OCI-LY1 (cell line): ENCODE measurements at regions not wholly inside any gene's neighbourhood (a gene's known extent, or its start where the extent isn't known, plus 50 kb on each side); places are given as distances from the start of the nearest gene placed in this dataset.

Experiments
- H2AFZ ChIP-seq: fragments of 200-600 bp; sonication (generic), shearing (Covaris generic); 2 replicates; pipeline ENCODE4 v1.6.0; 2014; ENCODE audit warnings: antibody characterized with exemption, mild to moderate bottlenecking, low read length
- H3F3A ChIP-seq: fragments of 200-600 bp; sonication (generic), shearing (Covaris generic); 2 replicates; pipeline ENCODE4 v1.6.0; 2014; ENCODE audit warnings: mild to moderate bottlenecking, antibody characterized with exemption, low read length, moderate library complexity; ENCODE audit not compliant: insufficient read depth
- H3K27ac ChIP-seq: fragments of 200-600 bp; sonication (generic); 2 replicates; pipeline ENCODE4 v1.5.1; 2014; ENCODE audit warnings: low read length, mixed run types, mild to moderate bottlenecking, low read depth; ENCODE audit not compliant: poor library complexity, severe bottlenecking
- H3K27me3 ChIP-seq: fragments of 200-600 bp; sonication (generic); 2 replicates; pipeline ENCODE4 v1.6.0; 2014; ENCODE audit warnings: antibody characterized with exemption, mild to moderate bottlenecking, low read length, moderate library complexity; ENCODE audit not compliant: insufficient read depth
- H3K36me3 ChIP-seq: fragments of 200-600 bp; sonication (generic); 2 replicates; pipeline ENCODE4 v1.6.1; 2014; ENCODE audit warnings: mild to moderate bottlenecking, antibody characterized with exemption, low read length, moderate library complexity, mixed read lengths; ENCODE audit not compliant: insufficient read depth
- H3K4me1 ChIP-seq: fragments of 200-600 bp; sonication (generic); 2 replicates; pipeline ENCODE4 v1.5.1; 2014; ENCODE audit warnings: mild to moderate bottlenecking, low read length, moderate library complexity; ENCODE audit not compliant: insufficient read depth, severe bottlenecking
- H3K4me2 ChIP-seq: fragments of 200-600 bp; sonication (generic), shearing (Covaris generic); 2 replicates; pipeline ENCODE4 v1.6.1; 2014; ENCODE audit warnings: low read length
- H3K4me3 ChIP-seq: fragments of 200-600 bp; sonication (generic); 2 replicates; pipeline ENCODE4 v1.5.1; 2014; ENCODE audit warnings: low read length, low read depth, mild to moderate bottlenecking, mixed read lengths; ENCODE audit not compliant: poor library complexity, severe bottlenecking
- H3K79me2 ChIP-seq: fragments of 200-600 bp; shearing (Covaris generic); 2 replicates; pipeline ENCODE4 v1.6.1; 2016; ENCODE audit warnings: mixed run types, low read length, mixed read lengths; ENCODE audit not compliant: insufficient read depth
- H3K9ac ChIP-seq: fragments of 200-600 bp; sonication (generic), shearing (Covaris generic); 2 replicates; pipeline ENCODE4 v1.6.1; 2014; ENCODE audit warnings: mild to moderate bottlenecking, low read length, mixed read lengths
- H3K9me2 ChIP-seq: fragments of 200-600 bp; sonication (generic), shearing (Covaris generic); 2 replicates; pipeline ENCODE4 v1.6.1; 2014; ENCODE audit warnings: low read depth, mild to moderate bottlenecking, low read length, mixed read lengths
- H3K9me3 ChIP-seq: fragments of 200-600 bp; shearing (Covaris generic); 2 replicates; pipeline ENCODE4 v1.6.1; 2014; ENCODE audit warnings: low read length, mixed read lengths
- H4K20me1 ChIP-seq: fragments of 200-600 bp; sonication (generic), shearing (Covaris generic); 2 replicates; pipeline ENCODE4 v1.6.0; 2016; ENCODE audit warnings: mild to moderate bottlenecking, low read length; ENCODE audit not compliant: insufficient read depth
- EZH2 ChIP-seq: fragments of 200-600 bp; sonication (generic), shearing (Covaris generic); IDR thresholded peaks from 2 replicates; pipeline ENCODE4 v1.8.0; 2017; ENCODE audit warnings: borderline replicate concordance, mixed run types, mild to moderate bottlenecking, antibody characterized with exemption, low read length, moderate library complexity, mixed read lengths
- TF ChIP-seq, protein P1 (sequence below): fragments of 200-600 bp; sonication (generic), shearing (Covaris generic); IDR thresholded peaks from 2 replicates; pipeline ENCODE4 v1.5.1; 2017; ENCODE audit warnings: mild to moderate bottlenecking, antibody characterized with exemption, low read length, moderate library complexity, mixed read lengths

GRCh38 chr16:8204769-8205168 lies 385.5 kb downstream of the TMEM114 start:
- no peaks in the 10 kb centered on the region for H4K20me1 ChIP-seq
- H3K4me1 ChIP-seq = no peaks in the 10 kb centered on the region
- no peak overlapping the region for H3K9ac ChIP-seq
- H3F3A ChIP-seq = no peaks in the 10 kb centered on the region
- no peak overlapping the region for H3K4me3 ChIP-seq
- TF ChIP-seq, protein P1, sequence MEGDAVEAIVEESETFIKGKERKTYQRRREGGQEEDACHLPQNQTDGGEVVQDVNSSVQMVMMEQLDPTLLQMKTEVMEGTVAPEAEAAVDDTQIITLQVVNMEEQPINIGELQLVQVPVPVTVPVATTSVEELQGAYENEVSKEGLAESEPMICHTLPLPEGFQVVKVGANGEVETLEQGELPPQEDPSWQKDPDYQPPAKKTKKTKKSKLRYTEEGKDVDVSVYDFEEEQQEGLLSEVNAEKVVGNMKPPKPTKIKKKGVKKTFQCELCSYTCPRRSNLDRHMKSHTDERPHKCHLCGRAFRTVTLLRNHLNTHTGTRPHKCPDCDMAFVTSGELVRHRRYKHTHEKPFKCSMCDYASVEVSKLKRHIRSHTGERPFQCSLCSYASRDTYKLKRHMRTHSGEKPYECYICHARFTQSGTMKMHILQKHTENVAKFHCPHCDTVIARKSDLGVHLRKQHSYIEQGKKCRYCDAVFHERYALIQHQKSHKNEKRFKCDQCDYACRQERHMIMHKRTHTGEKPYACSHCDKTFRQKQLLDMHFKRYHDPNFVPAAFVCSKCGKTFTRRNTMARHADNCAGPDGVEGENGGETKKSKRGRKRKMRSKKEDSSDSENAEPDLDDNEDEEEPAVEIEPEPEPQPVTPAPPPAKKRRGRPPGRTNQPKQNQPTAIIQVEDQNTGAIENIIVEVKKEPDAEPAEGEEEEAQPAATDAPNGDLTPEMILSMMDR = no peak
- TF ChIP-seq EZH2 = no peak
- H3K4me2 ChIP-seq = no peak overlapping the region
- H3K27me3 ChIP-seq = no peaks in the 10 kb centered on the region
- H2AFZ ChIP-seq = no peak overlapping the region
- no peaks in the 10 kb centered on the region for H3K79me2 ChIP-seq
- H3K9me3 ChIP-seq = no peaks in the 10 kb centered on the region
- H3K27ac ChIP-seq = no peak overlapping the region
- no peaks in the 10 kb centered on the region for H3K36me3 ChIP-seq
- no peaks in the 10 kb centered on the region for H3K9me2 ChIP-seq

- Histone ChIP-seq H3K79me2 (no peaks in the 10 kb centered on the region), H3K9ac (no peak overlapping the region), H4K20me1 (no peaks in the 10 kb centered on the region), H3K27ac (no peak overlapping the region), H3F3A (no peaks in the 10 kb centered on the region), H3K9me2 (no peaks in the 10 kb centered on the region), H2AFZ (no peak overlapping the region), H3K9me3 (no peaks in the 10 kb centered on the region), H3K27me3 (no peaks in the 10 kb centered on the region), H3K36me3 (no peaks in the 10 kb centered on the region), H3K4me2 (no peak overlapping the region), H3K4me3 (no peak overlapping the region), H3K4me1 (no peaks in the 10 kb centered on the region)
- TF ChIP-seq EZH2 = no peak
- TF ChIP-seq, protein P1 = no peak
Observed at GRCh38 chr16:8204096-8204495, 386.2 kb downstream of the TMEM114 start.

DNA sequence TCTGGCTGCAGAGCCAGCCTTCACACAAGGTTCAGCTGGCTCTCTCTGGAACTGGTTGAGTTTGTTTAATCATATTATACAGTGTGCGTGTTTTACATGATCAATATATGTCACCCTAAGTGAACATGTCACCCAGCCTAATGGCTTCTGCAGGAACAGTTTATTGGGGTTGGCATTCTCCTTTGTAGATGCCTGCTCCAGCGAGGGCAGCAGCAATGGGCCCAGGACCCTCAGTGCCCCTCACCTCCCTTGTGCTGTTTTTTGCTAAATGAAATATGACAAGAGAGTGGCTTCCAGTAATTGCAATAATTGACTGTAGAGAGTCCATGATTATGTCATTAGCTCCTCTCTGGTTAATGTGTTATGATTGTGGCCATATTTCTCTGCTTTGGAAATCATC lies 387.2 kb downstream of the TMEM114 start:
- Histone ChIP-seq H2AFZ (no peak overlapping the region), H3K9ac (no peak overlapping the region), H3K9me2 (no peaks in the 10 kb centered on the region), H4K20me1 (no peaks in the 10 kb centered on the region), H3K27ac (no peak overlapping the region), H3K4me3 (no peak overlapping the region), H3K27me3 (no peaks in the 10 kb centered on the region), H3K4me2 (no peak overlapping the region), H3K36me3 (no peaks in the 10 kb centered on the region), H3K9me3 (no peaks in the 10 kb centered on the region), H3K4me1 (no peaks in the 10 kb centered on the region), H3F3A (no peaks in the 10 kb centered on the region), H3K79me2 (no peaks in the 10 kb centered on the region)
- TF ChIP-seq, protein P1 = no peak
- TF ChIP-seq EZH2 = no peak
